ENCODE measurements at regions not wholly inside any gene's neighbourhood (a gene's known extent, or its start where the extent isn't known, plus 50 kb on each side); places are given as distances from the start of the nearest gene placed in this dataset.
A peak's percentile ranks its signal among the peaks of the same experiment; 100 is the strongest.
"Not testable (repeated sequence)": the region's sequence is repeated elsewhere in the genome, so short reads cannot be mapped to it uniquely, and the experiment has no call there.

- Histone ChIP-seq H3K36me3 (ENCODE audit: control insufficient read depth, insufficient read depth, low read length) (no peaks in the 10 kb centered on the region), H3K4me3 (ENCODE audit: low read length) (no peak overlapping the region), H3K4me1 (ENCODE audit: control insufficient read depth, insufficient read depth, low read length) (no peaks in the 10 kb centered on the region), H3K27ac (ENCODE audit: low read length) (no peak overlapping the region), H3K27me3 (ENCODE audit: control insufficient read depth, insufficient read depth, low read length) (no peaks in the 10 kb centered on the region), H3K9me3 (replicated peaks; ENCODE audit: control insufficient read depth, low read depth, low read length) (no peaks in the 10 kb centered on the region)
- WGBS (ENCODE audit: insufficient coverage) = 61% methylated on average over 2 of the region's 5 CpGs
- DNase-seq = no peak
These were observed 333.1 kb upstream of the HNRNPA3 start for GRCh38 chr2:176879426-176879995.

- not testable (repeated sequence) for H3K27ac ChIP-seq (ENCODE audit: low read length)
- WGBS (ENCODE audit: insufficient coverage) = 100% methylated on average over 1 of the region's 1 CpG
These were observed 330.5 kb upstream of the HNRNPA3 start for GRCh38 chr2:176882045-176882444.

GRCh38 chr2:176885001-176885643 lies 327.5 kb upstream of the HNRNPA3 start:
- no peaks in the 10 kb centered on the region for H3K4me1 ChIP-seq (ENCODE audit: control insufficient read depth, insufficient read depth, low read length)
- no peak overlapping the region for H3K4me3 ChIP-seq (ENCODE audit: low read length)
- H3K27ac ChIP-seq (ENCODE audit: low read length) = no peak overlapping the region
- no peaks in the 10 kb centered on the region for H3K27me3 ChIP-seq (ENCODE audit: control insufficient read depth, insufficient read depth, low read length)
- no peaks in the 10 kb centered on the region for H3K36me3 ChIP-seq (ENCODE audit: control insufficient read depth, insufficient read depth, low read length)
- WGBS (ENCODE audit: insufficient coverage) = 20% methylated on average over 1 of the region's 3 CpGs
- peak; percentile 53 for DNase-seq
- H3K9me3 ChIP-seq (replicated peaks; ENCODE audit: control insufficient read depth, low read depth, low read length) = no peaks in the 10 kb centered on the region

More at GRCh38 chr2:176882045-176882444, 330.5 kb upstream of the HNRNPA3 start:
- not testable (repeated sequence) for H3K27me3 ChIP-seq (ENCODE audit: control insufficient read depth, insufficient read depth, low read length); H3K4me1 ChIP-seq (ENCODE audit: control insufficient read depth, insufficient read depth, low read length); H3K9me3 ChIP-seq (replicated peaks; ENCODE audit: control insufficient read depth, low read depth, low read length); H3K36me3 ChIP-seq (ENCODE audit: control insufficient read depth, insufficient read depth, low read length); H3K4me3 ChIP-seq (ENCODE audit: low read length); DNase-seq

DNA sequence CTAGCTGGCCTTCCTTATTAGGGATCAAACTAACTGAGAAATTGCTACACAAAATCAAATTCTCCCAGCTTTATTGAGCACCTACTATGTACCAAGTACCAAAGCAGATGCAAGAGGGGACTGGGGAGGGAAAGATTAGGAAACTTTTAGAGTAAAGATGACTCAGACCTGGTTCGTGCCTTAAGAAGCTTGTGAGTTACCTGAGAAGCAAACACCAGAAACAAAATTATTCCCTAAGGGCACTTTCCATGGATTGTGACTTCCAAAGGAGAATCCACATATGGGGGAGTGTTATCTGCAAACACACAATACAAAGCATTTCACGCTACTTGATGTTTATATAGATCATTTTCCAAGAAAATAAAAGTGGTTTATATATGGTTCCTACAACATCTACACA lies 326.9 kb upstream of the HNRNPA3 start:
- DNase-seq = no peak
- Histone ChIP-seq H3K4me1 (ENCODE audit: control insufficient read depth, insufficient read depth, low read length) (no peaks in the 10 kb centered on the region), H3K4me3 (ENCODE audit: low read length) (no peak overlapping the region), H3K27ac (ENCODE audit: low read length) (no peak overlapping the region), H3K9me3 (replicated peaks; ENCODE audit: control insufficient read depth, low read depth, low read length) (no peaks in the 10 kb centered on the region), H3K27me3 (ENCODE audit: control insufficient read depth, insufficient read depth, low read length) (no peaks in the 10 kb centered on the region), H3K36me3 (ENCODE audit: control insufficient read depth, insufficient read depth, low read length) (no peaks in the 10 kb centered on the region)
- no CpG with 5 or more reads among the region's 2 CpGs for WGBS (ENCODE audit: insufficient coverage)

- peak; percentile 6 for DNase-seq
- no peak overlapping the region for H3K27ac ChIP-seq (ENCODE audit: low read length)
- no peaks in the 10 kb centered on the region for H3K36me3 ChIP-seq (ENCODE audit: control insufficient read depth, insufficient read depth, low read length)
- H3K9me3 ChIP-seq (replicated peaks; ENCODE audit: control insufficient read depth, low read depth, low read length) = no peaks in the 10 kb centered on the region
- WGBS (ENCODE audit: insufficient coverage) = no CpG with 5 or more reads among the region's 4 CpGs
- no peaks in the 10 kb centered on the region for H3K27me3 ChIP-seq (ENCODE audit: control insufficient read depth, insufficient read depth, low read length)
- H3K4me1 ChIP-seq (ENCODE audit: control insufficient read depth, insufficient read depth, low read length) = peaks cover 3% of the 10 kb centered on the region
- H3K4me3 ChIP-seq (ENCODE audit: low read length) = no peak overlapping the region
These were observed 321.5 kb upstream of the HNRNPA3 start for GRCh38 chr2:176891105-176891504.

- no peak overlapping the region for H3K27ac ChIP-seq (ENCODE audit: low read length)
- H3K36me3 ChIP-seq (ENCODE audit: control insufficient read depth, insufficient read depth, low read length) = no peaks in the 10 kb centered on the region
- H3K4me3 ChIP-seq (ENCODE audit: low read length) = no peak overlapping the region
- H3K4me1 ChIP-seq (ENCODE audit: control insufficient read depth, insufficient read depth, low read length) = peaks cover 3% of the 10 kb centered on the region
- H3K9me3 ChIP-seq (replicated peaks; ENCODE audit: control insufficient read depth, low read depth, low read length) = no peaks in the 10 kb centered on the region
- no peaks in the 10 kb centered on the region for H3K27me3 ChIP-seq (ENCODE audit: control insufficient read depth, insufficient read depth, low read length)
- no peak for DNase-seq
- WGBS (ENCODE audit: insufficient coverage) = no CpG with 5 or more reads among the region's 1 CpG
These were observed 320.7 kb upstream of the HNRNPA3 start for GRCh38 chr2:176891857-176892256.

DNA sequence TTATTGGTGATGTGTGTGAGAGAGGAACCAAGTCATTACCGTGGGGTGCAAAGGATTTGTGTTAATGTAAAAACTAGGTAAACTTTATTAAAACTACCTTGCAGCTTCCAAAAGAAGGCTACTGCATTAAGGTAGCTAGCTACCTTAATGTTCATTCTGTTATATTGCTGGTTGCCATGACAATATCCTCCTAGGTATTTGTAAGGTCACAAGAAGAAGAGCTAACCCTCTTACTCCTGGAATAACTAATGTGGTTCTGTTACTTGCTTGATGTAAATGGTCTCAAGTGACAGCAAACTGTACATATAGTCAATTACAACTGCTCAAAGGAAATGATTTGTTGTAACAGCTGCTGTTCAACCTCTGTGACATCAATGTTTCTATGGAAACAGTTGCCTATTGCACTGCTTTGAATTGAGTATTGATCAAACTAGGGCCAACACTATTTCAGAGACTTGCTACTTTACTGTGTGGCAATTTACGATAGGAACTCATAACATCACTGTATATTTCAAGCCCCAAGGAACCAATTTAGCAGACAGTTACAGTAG lies 319.8 kb upstream of the HNRNPA3 start:
- Histone ChIP-seq H3K9me3 (replicated peaks; ENCODE audit: control insufficient read depth, low read depth, low read length) (no peaks in the 10 kb centered on the region), H3K4me1 (ENCODE audit: control insufficient read depth, insufficient read depth, low read length) (peaks cover 3% of the 10 kb centered on the region), H3K27me3 (ENCODE audit: control insufficient read depth, insufficient read depth, low read length) (no peaks in the 10 kb centered on the region), H3K27ac (ENCODE audit: low read length) (no peak overlapping the region), H3K36me3 (ENCODE audit: control insufficient read depth, insufficient read depth, low read length) (no peaks in the 10 kb centered on the region), H3K4me3 (ENCODE audit: low read length) (no peak overlapping the region)
- DNase-seq = no peak
- WGBS (ENCODE audit: insufficient coverage) = no CpG with 5 or more reads among the region's 2 CpGs

DNA sequence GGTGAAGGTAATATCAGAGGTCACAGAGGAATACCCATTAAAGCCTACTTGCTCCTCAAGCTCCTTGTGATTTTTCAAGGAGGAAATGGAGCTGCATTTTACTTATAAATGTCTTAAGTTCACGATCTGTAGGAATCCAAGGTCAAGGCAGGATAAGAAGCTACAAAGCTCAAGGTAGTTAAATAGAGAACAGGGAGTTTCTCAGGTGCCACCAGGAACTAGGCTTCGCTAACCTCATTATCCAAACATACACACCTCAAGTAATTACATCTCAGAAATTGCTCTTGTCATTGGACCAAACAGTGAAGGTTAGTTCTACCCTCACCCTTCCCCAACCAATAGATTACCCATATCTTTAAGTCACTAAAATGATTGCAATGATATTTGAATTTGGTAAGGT lies 317.4 kb upstream of the HNRNPA3 start:
- no peak for DNase-seq
- Histone ChIP-seq H3K4me3 (ENCODE audit: low read length) (no peak overlapping the region), H3K36me3 (ENCODE audit: control insufficient read depth, insufficient read depth, low read length) (no peaks in the 10 kb centered on the region), H3K27ac (ENCODE audit: low read length) (no peak overlapping the region), H3K9me3 (replicated peaks; ENCODE audit: control insufficient read depth, low read depth, low read length) (no peaks in the 10 kb centered on the region), H3K27me3 (ENCODE audit: control insufficient read depth, insufficient read depth, low read length) (no peaks in the 10 kb centered on the region), H3K4me1 (ENCODE audit: control insufficient read depth, insufficient read depth, low read length) (peaks cover 3% of the 10 kb centered on the region)
- WGBS (ENCODE audit: insufficient coverage) = no CpG with 5 or more reads among the region's 2 CpGs

DNA sequence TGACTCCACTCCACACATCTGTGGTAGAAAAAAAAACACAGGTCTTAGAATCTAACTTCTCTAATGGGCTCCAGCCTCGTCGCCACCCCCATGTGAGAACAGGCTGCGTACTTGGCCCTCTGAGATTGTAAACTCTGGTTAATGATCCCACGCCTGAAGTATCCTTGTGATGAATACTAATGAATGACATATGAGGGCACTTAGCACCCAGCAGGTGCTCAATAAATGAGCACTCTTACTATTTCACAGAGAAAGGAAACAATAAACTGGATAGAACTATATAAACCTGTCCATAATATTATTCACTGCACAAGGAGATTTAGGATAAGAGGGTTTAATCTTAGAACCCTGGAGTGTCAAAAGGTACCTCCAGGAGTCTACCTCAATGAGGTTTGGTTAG lies 310.1 kb upstream of the HNRNPA3 start:
- no peak for DNase-seq
- no peak overlapping the region for H3K27ac ChIP-seq (ENCODE audit: low read length)
- no peaks in the 10 kb centered on the region for H3K36me3 ChIP-seq (ENCODE audit: control insufficient read depth, insufficient read depth, low read length)
- no peak overlapping the region for H3K4me3 ChIP-seq (ENCODE audit: low read length)
- no peaks in the 10 kb centered on the region for H3K9me3 ChIP-seq (replicated peaks; ENCODE audit: control insufficient read depth, low read depth, low read length)
- H3K27me3 ChIP-seq (ENCODE audit: control insufficient read depth, insufficient read depth, low read length) = no peaks in the 10 kb centered on the region
- H3K4me1 ChIP-seq (ENCODE audit: control insufficient read depth, insufficient read depth, low read length) = no peaks in the 10 kb centered on the region
- WGBS (ENCODE audit: insufficient coverage) = no CpG with 5 or more reads among the region's 4 CpGs

DNA sequence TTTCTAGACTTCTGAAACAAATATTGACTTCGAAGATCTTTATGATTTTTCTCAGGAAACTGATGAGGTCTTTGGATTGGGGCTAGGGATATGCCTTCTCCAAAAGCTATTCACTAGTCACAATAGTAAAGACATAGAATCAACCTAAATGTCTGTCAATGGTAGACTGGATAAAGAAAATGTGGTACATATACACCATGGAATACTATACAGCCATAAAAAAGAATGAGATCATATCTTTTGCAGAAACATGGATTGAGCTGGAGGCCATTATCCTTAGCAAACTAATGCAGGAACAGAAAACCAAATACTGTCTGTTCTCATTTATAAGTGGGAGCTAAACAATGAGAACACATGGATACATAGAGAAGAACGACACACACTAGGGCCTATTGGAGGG lies 308.5 kb upstream of the HNRNPA3 start:
- not testable (repeated sequence) for DNase-seq; H3K4me3 ChIP-seq (ENCODE audit: low read length); H3K36me3 ChIP-seq (ENCODE audit: control insufficient read depth, insufficient read depth, low read length); H3K9me3 ChIP-seq (replicated peaks; ENCODE audit: control insufficient read depth, low read depth, low read length); H3K4me1 ChIP-seq (ENCODE audit: control insufficient read depth, insufficient read depth, low read length); H3K27ac ChIP-seq (ENCODE audit: low read length); H3K27me3 ChIP-seq (ENCODE audit: control insufficient read depth, insufficient read depth, low read length)
- no CpG with 5 or more reads among the region's 2 CpGs for WGBS (ENCODE audit: insufficient coverage)
